ENCODE measurements at regions not wholly inside any gene's neighbourhood (a gene's known extent, or its start where the extent isn't known, plus 50 kb on each side); places are given as distances from the start of the nearest gene placed in this dataset.

DNA sequence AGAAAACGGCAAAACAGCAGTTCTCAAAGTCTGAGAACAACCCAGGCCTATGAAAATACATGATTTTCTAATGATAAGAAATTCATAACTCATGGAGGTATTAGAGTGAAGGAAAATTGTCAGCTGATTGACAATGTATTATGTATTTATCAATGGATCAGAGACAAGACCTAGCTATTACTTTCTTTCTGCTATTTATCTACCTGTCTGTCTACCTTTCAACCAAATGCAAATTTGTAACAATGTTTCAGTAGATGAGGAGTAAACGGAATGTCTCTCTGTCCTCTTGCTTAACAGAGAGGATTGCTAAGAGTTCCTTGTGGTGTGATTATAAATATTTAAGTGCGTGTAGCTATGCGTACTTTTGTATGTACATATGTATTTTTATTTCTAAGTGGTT lies 568.7 kb upstream of the RGS18 start:
- no peak for TF ChIP-seq CTCF (IDR thresholded peaks at IDR 0.05; ENCODE audit: borderline replicate concordance, control extremely low read depth, extremely low read depth, insufficient read depth, missing control alignments)
- in situ Hi-C loops (cut with MboI; ENCODE audit: low sequenced_read_pairs, unreplicated experiment) = no loop called here
- no peak for DNase-seq (ENCODE audit: low spot score)

- in situ Hi-C loops (cut with MboI; ENCODE audit: low sequenced_read_pairs, unreplicated experiment) = no loop called here
- no peak for DNase-seq (ENCODE audit: low spot score)
- no peak for TF ChIP-seq CTCF (IDR thresholded peaks at IDR 0.05; ENCODE audit: borderline replicate concordance, control extremely low read depth, extremely low read depth, insufficient read depth, missing control alignments)
Measured at GRCh38 chr1:191590578-191590977, 567.7 kb upstream of the RGS18 start.

DNA sequence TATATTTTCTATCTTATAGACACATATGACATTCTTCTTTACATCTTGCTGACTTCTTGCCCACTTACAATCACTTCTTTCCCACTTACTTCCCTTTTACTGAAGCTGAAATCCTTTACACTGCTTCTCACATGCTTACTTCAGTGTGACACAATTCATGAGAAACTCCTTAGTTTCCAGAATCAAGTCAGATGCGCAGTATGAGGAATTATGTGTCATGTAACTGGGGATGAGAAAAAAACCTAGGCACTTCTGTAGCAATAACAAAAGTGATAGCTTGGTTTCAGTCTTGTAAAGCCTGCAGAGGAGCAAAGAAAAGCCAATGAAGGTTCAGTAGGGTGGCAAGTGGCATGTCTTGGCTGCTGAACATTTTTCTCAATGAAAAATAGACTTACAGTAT lies 566.2 kb upstream of the RGS18 start:
- TF ChIP-seq CTCF (IDR thresholded peaks at IDR 0.05; ENCODE audit: borderline replicate concordance, control extremely low read depth, extremely low read depth, insufficient read depth, missing control alignments) = no peak
- no peak for DNase-seq (ENCODE audit: low spot score)
- in situ Hi-C loops (cut with MboI; ENCODE audit: low sequenced_read_pairs, unreplicated experiment) = no loop called here

DNA sequence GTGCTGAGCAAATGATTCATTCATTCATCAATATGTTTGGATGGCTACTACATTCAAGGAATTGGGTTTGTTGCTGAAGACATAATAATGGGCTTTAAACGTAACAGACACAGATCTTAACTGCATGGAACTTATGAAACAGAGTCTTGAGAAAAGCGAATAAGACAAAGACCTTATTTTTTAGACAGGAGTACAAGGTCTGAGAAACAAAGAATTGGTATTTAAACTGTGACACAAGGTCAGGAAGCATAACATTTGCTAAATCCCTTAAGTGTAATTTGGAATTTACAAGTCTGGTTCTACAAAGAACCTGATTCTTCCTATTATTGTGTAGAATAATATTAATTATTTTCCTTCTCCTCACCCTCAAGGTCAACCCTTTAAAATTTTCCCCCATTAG lies 565.4 kb upstream of the RGS18 start:
- in situ Hi-C loops (cut with MboI; ENCODE audit: low sequenced_read_pairs, unreplicated experiment) = no loop called here
- no peak for TF ChIP-seq CTCF (IDR thresholded peaks at IDR 0.05; ENCODE audit: borderline replicate concordance, control extremely low read depth, extremely low read depth, insufficient read depth, missing control alignments)
- no peak for DNase-seq (ENCODE audit: low spot score)

DNA sequence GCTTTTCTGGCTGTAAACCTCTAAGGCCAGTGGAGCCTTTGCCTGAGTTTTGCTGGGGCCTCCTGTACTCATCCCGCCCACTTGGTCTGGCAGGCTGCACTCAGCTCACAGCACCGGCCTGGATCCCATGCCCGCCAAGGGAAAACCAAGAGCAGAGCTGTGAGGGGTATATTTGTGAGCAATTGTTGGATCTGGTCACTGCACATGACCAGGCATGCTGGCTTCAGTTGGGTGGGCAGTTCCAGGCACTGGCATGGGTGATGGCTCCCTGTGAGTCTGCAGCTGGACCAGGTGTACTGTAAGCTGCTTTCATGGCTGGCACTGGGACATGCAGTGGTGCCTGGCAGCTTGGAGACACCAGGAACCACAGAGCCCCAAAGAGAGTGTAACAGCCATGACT lies 563.1 kb upstream of the RGS18 start:
- no peak for DNase-seq (ENCODE audit: low spot score)
- in situ Hi-C loops (cut with MboI; ENCODE audit: low sequenced_read_pairs, unreplicated experiment) = no loop called here
- no peak for TF ChIP-seq CTCF (IDR thresholded peaks at IDR 0.05; ENCODE audit: borderline replicate concordance, control extremely low read depth, extremely low read depth, insufficient read depth, missing control alignments)

- no peak for TF ChIP-seq CTCF (IDR thresholded peaks at IDR 0.05; ENCODE audit: borderline replicate concordance, control extremely low read depth, extremely low read depth, insufficient read depth, missing control alignments)
- in situ Hi-C loops (cut with MboI; ENCODE audit: low sequenced_read_pairs, unreplicated experiment) = no loop called here
- DNase-seq (ENCODE audit: low spot score) = no peak
Measured at GRCh38 chr1:191608367-191608766, 549.9 kb upstream of the RGS18 start.

DNA sequence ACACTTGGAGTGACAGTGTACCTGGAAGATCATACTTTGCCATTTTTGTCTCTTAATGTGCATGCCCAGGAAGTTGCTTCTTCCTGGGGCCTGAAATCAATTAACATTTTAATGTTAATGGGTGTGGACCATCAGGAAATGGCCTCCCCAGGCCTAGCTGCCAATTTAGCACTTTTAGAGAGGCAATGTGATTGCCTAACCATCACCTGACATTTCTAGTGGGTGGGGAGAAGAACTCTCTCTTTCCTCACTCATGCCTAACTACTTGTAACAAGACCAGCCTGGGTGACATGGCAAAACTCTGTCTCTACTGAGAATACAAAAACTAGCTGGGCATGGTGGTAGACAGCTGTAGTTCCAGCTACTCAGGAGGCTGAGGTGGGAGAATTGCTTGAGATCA lies 549.0 kb upstream of the RGS18 start:
- in situ Hi-C loops (cut with MboI; ENCODE audit: low sequenced_read_pairs, unreplicated experiment) = no loop called here
- no peak for TF ChIP-seq CTCF (IDR thresholded peaks at IDR 0.05; ENCODE audit: borderline replicate concordance, control extremely low read depth, extremely low read depth, insufficient read depth, missing control alignments)
- no peak for DNase-seq (ENCODE audit: low spot score)

Measured in GM13976 (cell line).